HepG2 (cell line): ENCODE measurements at regions not wholly inside any gene's neighbourhood (a gene's known extent, or its start where the extent isn't known, plus 50 kb on each side); places are given as distances from the start of the nearest gene placed in this dataset.

ENCODE experiments used
- ATAC-seq: fragments of 200-7000 bp; cut with Tn5 transposase; 3 replicates; pipeline ENCODE4 v1.9.1; 2020; ENCODE audit warnings: mild to moderate bottlenecking, moderate library complexity
- BruUV-seq: library from RNA; stranded (reverse); fragments of 400-500 nt; replicated peaks from 2 replicates; lab custom pipeline; 2021; lab: Mats Ljungman, UMichigan
- CTCF ChIA-PET: fragments of 300-600 bp; formaldehyde crosslinking; extraction: SDS; loops from one replicate; lab custom pipeline; 2021; ENCODE audit warnings: low total read pairs, inconsistent platforms, low intra/inter-chr PET ratio; lab: Yijun Ruan, JAX
- POLR2A ChIA-PET: fragments of 350-600 bp; sonication (Branson Sonifier 250); formaldehyde crosslinking; loops from one replicate; lab custom pipeline; 2020; ENCODE audit warnings: antibody characterized with exemption, inconsistent platforms; lab: Yijun Ruan, JAX
- DNase-seq: peaks from one replicate; pipeline ENCODE4 v3.0.0-alpha.2; 2015; ENCODE audit warnings: low spot score
- FAIRE-seq: peaks from 3 replicates; lab custom pipeline; 2011; peaks lifted over from hg19 to GRCh38; lab: Jason Lieb, UNC
- H2AFZ ChIP-seq: one replicate; pipeline ENCODE4 v1.6.1; 2011; ENCODE audit warnings: low read length, inconsistent platforms
- H3K27ac ChIP-seq: fragments of 300-600 bp; 3 replicates; pipeline ENCODE4 v1.8.0; 2011; ENCODE audit warnings: mixed run types, mild to moderate bottlenecking, mixed read lengths, low read length, inconsistent platforms; ENCODE audit not compliant: insufficient read depth; ENCODE audit errors: extremely low read length
- H3K27me3 ChIP-seq, 2 experiments: fragments of 200-600 bp in 1 of 2; 2 replicates in 1 of 2; 3 replicates in 1 of 2; pipeline versions ENCODE4 v1.6.0 to v1.8.0; 2011; ENCODE audit warnings: low read length in 2 of 2, mild to moderate bottlenecking in 2 of 2, moderate library complexity in 2 of 2, inconsistent platforms in 1 of 2; ENCODE audit not compliant: insufficient read depth in 2 of 2, control insufficient read depth in 1 of 2
- H3K36me3 ChIP-seq, 2 experiments: fragments of 200-600 bp in 1 of 2; replicated peaks in 1 of 2; 2 replicates in 1 of 2; 3 replicates in 1 of 2; pipeline versions ENCODE4 v1.5.1 to v1.8.0; 2011; ENCODE audit warnings: low read length in 2 of 2, inconsistent platforms in 1 of 2; ENCODE audit not compliant: insufficient read depth in 2 of 2, control insufficient read depth in 1 of 2
- H3K4me1 ChIP-seq: 2 replicates; pipeline ENCODE4 v1.5.1; 2012; ENCODE audit warnings: low read length, inconsistent platforms; ENCODE audit not compliant: insufficient read depth
- H3K4me2 ChIP-seq: 2 replicates; pipeline ENCODE4 v1.6.0; 2011; ENCODE audit warnings: low read depth, low read length, inconsistent platforms
- H3K4me3 ChIP-seq, 3 experiments: fragments of 200-600 bp in 1 of 3; sonication (generic), shearing (Covaris generic) in 1 of 3; replicated peaks in 1 of 3; 2 replicates each; pipeline ENCODE4 v1.5.1; 2011 to 2016; ENCODE audit warnings: low read length in 3 of 3, inconsistent platforms in 2 of 3, low read depth in 2 of 3, mild to moderate bottlenecking in 2 of 3, control low read depth in 1 of 3, mixed read lengths in 1 of 3; ENCODE audit not compliant: insufficient read depth in 1 of 3
- H3K79me2 ChIP-seq: one replicate; pipeline ENCODE4 v1.6.1; 2011; ENCODE audit warnings: low read length, inconsistent platforms; ENCODE audit not compliant: insufficient read depth
- H3K9ac ChIP-seq: 2 replicates; pipeline ENCODE4 v1.6.0; 2011; ENCODE audit warnings: mild to moderate bottlenecking, low read depth, low read length, inconsistent platforms; ENCODE audit not compliant: insufficient read depth
- H3K9me3 ChIP-seq: 2 replicates; pipeline ENCODE4 v1.5.1; 2012; ENCODE audit warnings: mild to moderate bottlenecking, low read length
- H4K20me1 ChIP-seq: 2 replicates; pipeline ENCODE4 v1.6.0; 2011; ENCODE audit warnings: inconsistent platforms, mild to moderate bottlenecking, low read length, moderate library complexity; ENCODE audit not compliant: insufficient read depth
- ELF4 ChIP-seq: sonication (generic); formaldehyde crosslinking; IDR thresholded peaks from 2 replicates; pipeline ENCODE4 v1.5.0; 2020; ENCODE audit warnings: missing genetic modification reagents, mild to moderate bottlenecking, moderate library complexity, borderline replicate concordance
- ESRRA ChIP-seq: sonication (generic); formaldehyde crosslinking; IDR thresholded peaks from 2 replicates; pipeline ENCODE4 v1.5.1; 2020; ENCODE audit warnings: mild to moderate bottlenecking, low read depth, missing genetic modification reagents
- FOXP4 ChIP-seq: sonication (generic); formaldehyde crosslinking; IDR thresholded peaks from 2 replicates; pipeline ENCODE4 v1.4.0; 2020; ENCODE audit warnings: missing genetic modification reagents
- HBP1 ChIP-seq: IDR thresholded peaks from 2 replicates; pipeline ENCODE4 v1.6.1; 2016; ENCODE audit warnings: low read depth, control low read depth
- HIVEP1 ChIP-seq: sonication (generic); formaldehyde crosslinking; IDR thresholded peaks from 2 replicates; pipeline ENCODE4 v1.4.0; 2020; ENCODE audit warnings: mild to moderate bottlenecking, missing genetic modification reagents
- NFE2L2 ChIP-seq: fragments of 150-350 bp; IDR thresholded peaks from 2 replicates; pipeline ENCODE4 v1.6.1; 2014; ENCODE audit warnings: low read length
- PAF1 ChIP-seq: IDR thresholded peaks from 2 replicates; pipeline ENCODE4 v1.6.1; 2016; ENCODE audit warnings: missing genetic modification reagents, missing compliant biosample characterization
- RELA ChIP-seq: sonication (generic); formaldehyde crosslinking; IDR thresholded peaks from 2 replicates; pipeline ENCODE4 v1.4.0; 2020; ENCODE audit warnings: missing genetic modification reagents
- RNF2 ChIP-seq: fragments of 450-650 bp; conservative IDR thresholded peaks from 2 replicates; pipeline ENCODE4 v1.6.1; 2016; ENCODE audit warnings: low read depth
- YY1 ChIP-seq: IDR thresholded peaks from 2 replicates; pipeline ENCODE4 v1.6.1; 2011; ENCODE audit warnings: low read length, low read depth, moderate library complexity, mild to moderate bottlenecking; ENCODE audit not compliant: insufficient read depth, insufficient replicate concordance
- ZBTB1 ChIP-seq: sonication (generic); formaldehyde crosslinking; IDR thresholded peaks from 2 replicates; pipeline ENCODE4 v1.4.0; 2020; ENCODE audit warnings: missing genetic modification reagents, borderline replicate concordance
- ZBTB37 ChIP-seq: sonication (generic); formaldehyde crosslinking; IDR thresholded peaks from 2 replicates; pipeline ENCODE4 v1.4.0; 2020; ENCODE audit warnings: mild to moderate bottlenecking, missing genetic modification reagents
- ZFP36L1 ChIP-seq: sonication (generic); formaldehyde crosslinking; IDR thresholded peaks from 2 replicates; pipeline ENCODE4 v1.8.0; 2022; ENCODE audit warnings: mild to moderate bottlenecking, missing genetic modification reagents, moderate library complexity
- ZFY ChIP-seq: sonication (generic); formaldehyde crosslinking; IDR thresholded peaks from 2 replicates; pipeline ENCODE4 v1.4.0; 2020; ENCODE audit warnings: missing genetic modification reagents
- ZMYM3 ChIP-seq: sonication (generic); formaldehyde crosslinking; IDR thresholded peaks from 2 replicates; pipeline ENCODE4 v1.5.1; 2020; ENCODE audit warnings: mild to moderate bottlenecking, missing genetic modification reagents
- ZNF138 ChIP-seq: sonication (generic); formaldehyde crosslinking; IDR thresholded peaks from 2 replicates; pipeline ENCODE4 v1.5.0; 2020; ENCODE audit warnings: mild to moderate bottlenecking, low read depth, missing genetic modification reagents
- ZNF382 ChIP-seq: sonication (generic); formaldehyde crosslinking; IDR thresholded peaks from 2 replicates; pipeline ENCODE4 v1.5.0; 2020; ENCODE audit warnings: missing genetic modification reagents, mild to moderate bottlenecking, borderline replicate concordance
- ZNF570 ChIP-seq: sonication (generic); formaldehyde crosslinking; IDR thresholded peaks from 2 replicates; pipeline ENCODE4 v1.4.0; 2020; ENCODE audit warnings: mild to moderate bottlenecking, missing genetic modification reagents, borderline replicate concordance
- WGBS: methylation state at CpG from one replicate; pipeline ENCODE4 v1.1.6; 2017; ENCODE audit warnings: low lambda C conversion rate; 5-methylcytosine and 5-hydroxymethylcytosine counted together
- in situ Hi-C: cut with HindIII; loops from 2 replicates; pipeline ENCODE4 v1.10.0; 2017; ENCODE audit warnings: low pct_unique_long_range_greater_than_20kb; ENCODE audit not compliant: extremely low pct_ligation_motif_present
- intact Hi-C: fragments of 100-400 bp; cut with micrococcal nuclease; formaldehyde crosslinking; loops from one replicate; pipeline ENCODE4 v1.10.0; 2022; ENCODE audit not compliant: unreplicated experiment

DNA sequence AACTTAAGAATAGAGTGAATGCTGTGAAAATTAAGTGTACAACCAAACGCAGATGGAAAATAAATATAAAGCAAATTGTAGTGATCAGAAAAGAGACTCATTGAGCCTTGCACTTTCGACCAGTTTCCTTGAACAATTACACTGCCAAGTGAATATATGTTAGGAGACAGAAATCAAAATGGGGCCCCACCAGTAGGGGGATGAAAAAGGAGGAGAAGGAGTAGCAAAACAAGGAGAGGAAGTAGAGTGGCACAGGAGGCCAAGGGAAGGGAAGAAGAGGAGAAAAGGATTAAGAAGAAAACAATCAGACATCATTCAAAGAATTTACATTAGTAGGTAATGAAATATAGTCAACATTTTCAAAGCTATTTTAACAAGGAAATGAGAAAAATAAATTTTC, 1770.6 kb downstream of the PLA2G4A start (continued):
- TF ChIP-seq HBP1 (CRISPR knock-in tag) (no peak), ESRRA (CRISPR knock-in tag) (no peak), NFE2L2 (no peak), ELF4 (CRISPR knock-in tag) (no peak), ZFP36L1 (CRISPR knock-in tag) (no peak), YY1 (no peak), PAF1 (no peak), ZNF382 (CRISPR knock-in tag) (no peak), ZMYM3 (CRISPR knock-in tag) (no peak), FOXP4 (CRISPR knock-in tag) (no peak), ZBTB1 (CRISPR knock-in tag) (no peak), ZFY (CRISPR knock-in tag) (no peak)

GRCh38 chr1:188611432-188611831, 1782.7 kb downstream of the PLA2G4A start:
- Histone ChIP-seq H3K4me1 (no peaks in the 10 kb centered on the region), H3K79me2 (no peaks in the 10 kb centered on the region), H3K4me2 (no peak overlapping the region), H2AFZ (no peak overlapping the region), H3K9me3 (peaks cover 23% of the 10 kb centered on the region; the same call in 1 of the 2 replicates), H3K4me3 (no peak overlapping the region)
- in situ Hi-C loops: no loop called here
- no peak for DNase-seq
- POLR2A ChIA-PET: no interaction called here
- no TSS peak for BruUV-seq
- TF ChIP-seq HIVEP1 (CRISPR knock-in tag): no peak
- no peak for TF ChIP-seq ZNF570 (CRISPR knock-in tag)
- no peak for TF ChIP-seq ZBTB37 (CRISPR knock-in tag)
- no peak for TF ChIP-seq RNF2
- TF ChIP-seq RELA (CRISPR knock-in tag): no peak
- TF ChIP-seq ZNF138 (CRISPR knock-in tag): no peak
- TF ChIP-seq, all 625 proteins: peak for 0
- CTCF ChIA-PET: no interaction called here
- intact Hi-C loops: no loop called here
- ATAC-seq (no peak), FAIRE-seq (no peak)
- no peak overlapping the region for H3K27ac ChIP-seq
- no peak overlapping the region for H3K9ac ChIP-seq
- WGBS: 0% methylated on average over 3 of the region's 4 CpGs
- no peaks in the 10 kb centered on the region for H3K36me3 ChIP-seq
- no peaks in the 10 kb centered on the region for H3K27me3 ChIP-seq
- no peaks in the 10 kb centered on the region for H4K20me1 ChIP-seq
